H9 (cell line): ENCODE measurements at regions not wholly inside any gene's neighbourhood (a gene's known extent, or its start where the extent isn't known, plus 50 kb on each side); places are given as distances from the start of the nearest gene placed in this dataset.
"Not testable (repeated sequence)": the region's sequence is repeated elsewhere in the genome, so short reads cannot be mapped to it uniquely, and the experiment has no call there.

Experiments used
- DNase-seq: peaks from one replicate; pipeline ENCODE4 v3.0.0-alpha.2; 2017
- H2AFZ ChIP-seq: one replicate; pipeline ENCODE4 v1.6.1; 2013; ENCODE audit warnings: mild to moderate bottlenecking, low read length, control low read depth, moderate library complexity
- H2AK5ac ChIP-seq: 2 replicates; pipeline ENCODE4 v1.6.1; 2013; ENCODE audit warnings: low read length, control low read depth, mixed read lengths; ENCODE audit not compliant: insufficient read length
- H2BK120ac ChIP-seq: one replicate; pipeline ENCODE4 v1.6.1; 2013; ENCODE audit warnings: low read depth, mild to moderate bottlenecking, low read length, control low read depth, inconsistent platforms; ENCODE audit not compliant: poor library complexity, severe bottlenecking
- H2BK12ac ChIP-seq: 2 replicates; pipeline ENCODE4 v1.6.1; 2013; ENCODE audit warnings: low read length, control low read depth, mixed read lengths, low read depth; ENCODE audit not compliant: insufficient read length
- H2BK15ac ChIP-seq: 2 replicates; pipeline ENCODE4 v1.6.1; 2013; ENCODE audit warnings: low read depth, low read length, control low read depth
- H2BK20ac ChIP-seq: one replicate; pipeline ENCODE4 v1.6.1; 2013; ENCODE audit warnings: low read depth, mild to moderate bottlenecking, low read length, control low read depth, inconsistent platforms; ENCODE audit not compliant: poor library complexity, severe bottlenecking
- H2BK5ac ChIP-seq: 2 replicates; pipeline ENCODE4 v1.6.1; 2013; ENCODE audit warnings: low read length, control low read depth, mixed read lengths; ENCODE audit not compliant: insufficient read length
- H3K14ac ChIP-seq: 2 replicates; pipeline ENCODE4 v1.6.1; 2013; ENCODE audit warnings: low read length, control low read depth; ENCODE audit not compliant: insufficient read depth
- H3K18ac ChIP-seq: 2 replicates; pipeline ENCODE4 v1.6.1; 2013; ENCODE audit warnings: low read depth, mild to moderate bottlenecking, mixed read lengths, low read length, control low read depth; ENCODE audit not compliant: insufficient read length
- H3K23ac ChIP-seq: 2 replicates; pipeline ENCODE4 v1.6.1; 2013; ENCODE audit warnings: low read length, control low read depth, mixed read lengths, low read depth; ENCODE audit not compliant: insufficient read length
- H3K23me2 ChIP-seq: 2 replicates; pipeline ENCODE4 v1.6.1; 2013; ENCODE audit warnings: low read depth, mild to moderate bottlenecking, mixed read lengths, low read length, control low read depth; ENCODE audit not compliant: insufficient read length, poor library complexity, severe bottlenecking
- H3K27ac ChIP-seq: 2 replicates; pipeline ENCODE4 v1.5.1; 2013; ENCODE audit warnings: low read length, control low read depth, mixed read lengths, low read depth; ENCODE audit not compliant: insufficient read length
- H3K27me3 ChIP-seq: 2 replicates; pipeline ENCODE4 v1.6.1; 2013; ENCODE audit warnings: low read length, control low read depth, inconsistent platforms; ENCODE audit not compliant: insufficient read depth
- H3K4ac ChIP-seq: 2 replicates; pipeline ENCODE4 v1.6.1; 2013; ENCODE audit warnings: low read depth, mild to moderate bottlenecking, control low read depth, inconsistent platforms, low read length, moderate library complexity
- H3K4me1 ChIP-seq: 2 replicates; pipeline ENCODE4 v1.6.1; 2013; ENCODE audit warnings: low read length, control low read depth, inconsistent platforms; ENCODE audit not compliant: insufficient read depth
- H3K4me2 ChIP-seq: 2 replicates; pipeline ENCODE4 v1.6.1; 2013; ENCODE audit warnings: low read length, control low read depth, mixed read lengths; ENCODE audit not compliant: insufficient read length, insufficient read depth
- H3K56ac ChIP-seq: 2 replicates; pipeline ENCODE4 v1.6.1; 2013; ENCODE audit warnings: low read depth, mild to moderate bottlenecking, mixed read lengths, low read length, control low read depth; ENCODE audit not compliant: insufficient read length
- H3K79me1 ChIP-seq: 2 replicates; pipeline ENCODE4 v1.6.1; 2013; ENCODE audit warnings: low read depth, mild to moderate bottlenecking, moderate library complexity, low read length, control low read depth, inconsistent platforms; ENCODE audit not compliant: insufficient read depth, poor library complexity, severe bottlenecking
- H3K79me2 ChIP-seq: 2 replicates; pipeline ENCODE4 v1.6.1; 2013; ENCODE audit warnings: low read length, control low read depth, inconsistent platforms; ENCODE audit not compliant: insufficient read depth
- H3K9ac ChIP-seq: 2 replicates; pipeline ENCODE4 v1.6.1; 2013; ENCODE audit warnings: low read length, control low read depth, mixed read lengths; ENCODE audit not compliant: insufficient read length; ENCODE audit errors: extremely low read depth
- H3K9me3 ChIP-seq: one replicate; pipeline ENCODE4 v1.6.1; 2013; ENCODE audit warnings: low read depth, low read length, inconsistent platforms; ENCODE audit not compliant: control insufficient read depth
- H3T11ph ChIP-seq: one replicate; pipeline ENCODE4 v1.6.1; 2013; ENCODE audit warnings: mild to moderate bottlenecking, low read length, control low read depth, inconsistent platforms
- H4K20me1 ChIP-seq: one replicate; pipeline ENCODE4 v1.6.1; 2013; ENCODE audit not compliant: control insufficient read depth, insufficient read length, insufficient read depth
- H4K5ac ChIP-seq: 2 replicates; pipeline ENCODE4 v1.6.1; 2013; ENCODE audit warnings: low read depth, mild to moderate bottlenecking, mixed read lengths, low read length, control low read depth; ENCODE audit not compliant: insufficient read length
- H4K8ac ChIP-seq: replicated peaks from 2 replicates; pipeline ENCODE4 v1.6.1; 2013; ENCODE audit warnings: low read length, control low read depth, mixed read lengths, low read depth; ENCODE audit not compliant: insufficient read length
- H4K91ac ChIP-seq: 2 replicates; pipeline ENCODE4 v1.6.1; 2013; ENCODE audit warnings: low read depth, mild to moderate bottlenecking, moderate library complexity, mixed read lengths, low read length, control low read depth; ENCODE audit not compliant: insufficient read length
- H3K27ac Mint-ChIP-seq, 3 experiments: 2 replicates in 2 of 3; 3 replicates in 1 of 3; pipeline ENCODE4 v1.8.0; 2020 to 2021; ENCODE audit warnings: mixed read lengths in 3 of 3, mild to moderate bottlenecking in 1 of 3, moderate library complexity in 1 of 3
- H3K27me3 Mint-ChIP-seq: 2 replicates; pipeline ENCODE4 v1.8.0; 2021; ENCODE audit warnings: low read depth, mild to moderate bottlenecking, moderate library complexity, mixed read lengths
- H3K36me3 Mint-ChIP-seq, 3 experiments: 2 replicates in 2 of 3; 3 replicates in 1 of 3; pipeline ENCODE4 v1.8.0; 2020 to 2021; ENCODE audit warnings: low read depth in 3 of 3, mixed read lengths in 3 of 3; ENCODE audit not compliant: insufficient read depth in 1 of 3
- H3K4me1 Mint-ChIP-seq, 2 experiments: 2 replicates each; pipeline ENCODE4 v1.8.0; 2020; ENCODE audit warnings: mixed read lengths in 2 of 2
- H3K4me3 Mint-ChIP-seq, 2 experiments: 2 replicates in 1 of 2; 3 replicates in 1 of 2; pipeline ENCODE4 v1.8.0; 2020 to 2021; ENCODE audit warnings: mild to moderate bottlenecking in 2 of 2, mixed read lengths in 2 of 2, moderate library complexity in 1 of 2
- H3K9me3 Mint-ChIP-seq, 2 experiments: 2 replicates in 1 of 2; 3 replicates in 1 of 2; pipeline ENCODE4 v1.8.0; 2020; ENCODE audit warnings: mild to moderate bottlenecking in 2 of 2, mixed read lengths in 2 of 2, moderate library complexity in 1 of 2
- WGBS: extraction: QIAGEN DNeasy Blood & Tissue Kit; methylation state at CpG from one replicate; pipeline ENCODE4 v1.1.7; 2013; ENCODE audit warnings: missing lambda C conversion rate, low lambda C conversion rate, mixed read lengths; ENCODE audit not compliant: insufficient read length; ENCODE audit errors: extremely low coverage; 5-methylcytosine and 5-hydroxymethylcytosine counted together

GRCh38 chr14:105642486-105642885 is 116.1 kb downstream of the TMEM121 start:
- H3K23me2 ChIP-seq, H3K27me3 ChIP-seq, H3K4me3 Mint-ChIP-seq, H4K20me1 ChIP-seq, H2BK12ac ChIP-seq, H2BK120ac ChIP-seq, H3K56ac ChIP-seq, H3K27ac Mint-ChIP-seq, H3K4me2 ChIP-seq, H3K9ac ChIP-seq, H3K79me1 ChIP-seq, H3K23ac ChIP-seq, H3K14ac ChIP-seq, H2BK20ac ChIP-seq, H3K4me1 ChIP-seq, H3K27ac ChIP-seq, H4K91ac ChIP-seq, H2AFZ ChIP-seq, H2BK15ac ChIP-seq, H4K5ac ChIP-seq, H3T11ph ChIP-seq, H4K8ac ChIP-seq, H3K4me1 Mint-ChIP-seq, DNase-seq, H3K79me2 ChIP-seq, H3K4ac ChIP-seq, H2BK5ac ChIP-seq, H3K18ac ChIP-seq, H3K27me3 Mint-ChIP-seq, H2AK5ac ChIP-seq: not testable (repeated sequence)
- peaks cover 41% of the 10 kb centered on the region for H3K9me3 ChIP-seq
- peaks cover 9 to 13% (median 12%) of the 10 kb centered on the region in 3 experiments; a peak in 6 of 7 replicates for H3K36me3 Mint-ChIP-seq
- H3K9me3 Mint-ChIP-seq = peaks cover 43 to 57% of the 10 kb centered on the region in 2 experiments
- WGBS = no CpG with 5 or more reads among the region's 19 CpGs

- not testable (repeated sequence) for H4K91ac ChIP-seq, H3K14ac ChIP-seq, H3K23ac ChIP-seq, H3K4ac ChIP-seq, H3K79me2 ChIP-seq, H3K4me2 ChIP-seq, H3K9ac ChIP-seq, H2BK12ac ChIP-seq, H2BK120ac ChIP-seq, H3K79me1 ChIP-seq, H3K27ac Mint-ChIP-seq, H3K27me3 Mint-ChIP-seq, H3K4me1 Mint-ChIP-seq, H3K27ac ChIP-seq, H4K5ac ChIP-seq, H2BK20ac ChIP-seq, H3K23me2 ChIP-seq, H3K4me1 ChIP-seq, H4K8ac ChIP-seq, H2BK15ac ChIP-seq, H4K20me1 ChIP-seq, H2AK5ac ChIP-seq, H3T11ph ChIP-seq, H2AFZ ChIP-seq, H3K18ac ChIP-seq, H3K4me3 Mint-ChIP-seq, H2BK5ac ChIP-seq, H3K27me3 ChIP-seq, DNase-seq, H3K56ac ChIP-seq
- no CpG with 5 or more reads among the region's 30 CpGs for WGBS
- H3K9me3 Mint-ChIP-seq = peaks cover 53 to 67% of the 10 kb centered on the region in 2 experiments
- peaks cover 51% of the 10 kb centered on the region for H3K9me3 ChIP-seq
- peaks cover 15 to 21% (median 16%) of the 10 kb centered on the region in 3 experiments; a peak in 6 of 7 replicates for H3K36me3 Mint-ChIP-seq
Measured at GRCh38 chr14:105643406-105644052, 117.1 kb downstream of the TMEM121 start.
